ENCODE measurements at regions not wholly inside any gene's neighbourhood (a gene's known extent, or its start where the extent isn't known, plus 50 kb on each side); places are given as distances from the start of the nearest gene placed in this dataset.

GRCh38 chr2:176744146-176744545 is 468.4 kb upstream of the HNRNPA3 start:
- no peaks in the 10 kb centered on the region for H3K36me3 ChIP-seq (ENCODE audit: control insufficient read depth, insufficient read depth, low read length)
- Mint-ChIP-seq H3K4me3 (ENCODE audit: unreplicated experiment) (no peak overlapping the region), H3K4me1 (ENCODE audit: low read depth, unreplicated experiment) (no peaks in the 10 kb centered on the region), H3K27ac (ENCODE audit: unreplicated experiment) (no peak overlapping the region), H3K36me3 (ENCODE audit: insufficient read depth, unreplicated experiment) (no peaks in the 10 kb centered on the region), H3K27me3 (ENCODE audit: insufficient read depth, unreplicated experiment) (peaks cover 9% of the 10 kb centered on the region), H3K9me3 (ENCODE audit: unreplicated experiment) (no peaks in the 10 kb centered on the region)
- intact Hi-C loops (cut with micrococcal nuclease; ENCODE audit: unreplicated experiment) = no loop called here
- no peak overlapping the region for H3K4me3 ChIP-seq (ENCODE audit: low read depth, low read length)
- H3K27me3 ChIP-seq (replicated peaks; ENCODE audit: control insufficient read depth, insufficient read depth, low read length) = peaks cover 2% of the 10 kb centered on the region
- TF ChIP-seq CTCF (IDR thresholded peaks at IDR 0.05; ENCODE audit: insufficient read depth in 1 of 2, low read depth in 1 of 2, low read length in 1 of 2, severe bottlenecking in 1 of 2, unreplicated experiment in 1 of 2) = no peak
- no peaks in the 10 kb centered on the region for H3K4me1 ChIP-seq
- BruUV-seq (replicated peaks) = no TSS peak
- POLR2A ChIA-PET = no interaction called here
- no peak for DNase-seq
- CTCF ChIA-PET = no interaction called here
- no peaks in the 10 kb centered on the region for H3K9me3 ChIP-seq

GRCh38 chr2:176745543-176746200 is 466.9 kb upstream of the HNRNPA3 start:
- POLR2A ChIA-PET = no interaction called here
- no peak overlapping the region for H3K4me3 Mint-ChIP-seq (ENCODE audit: unreplicated experiment)

GRCh38 chr2:176746411-176746810 is 466.2 kb upstream of the HNRNPA3 start:
- TF ChIP-seq CTCF (IDR thresholded peaks at IDR 0.05; ENCODE audit: insufficient read depth in 1 of 2, low read depth in 1 of 2, low read length in 1 of 2, severe bottlenecking in 1 of 2, unreplicated experiment in 1 of 2) = no peak
- no peaks in the 10 kb centered on the region for H3K4me1 Mint-ChIP-seq (ENCODE audit: low read depth, unreplicated experiment)

More at GRCh38 chr2:176745543-176746200, 466.9 kb upstream of the HNRNPA3 start:
- no peak for TF ChIP-seq CTCF (IDR thresholded peaks at IDR 0.05; ENCODE audit: insufficient read depth in 1 of 2, low read depth in 1 of 2, low read length in 1 of 2, severe bottlenecking in 1 of 2, unreplicated experiment in 1 of 2)
- H3K9me3 ChIP-seq = no peaks in the 10 kb centered on the region
- CTCF ChIA-PET = interaction anchor here (0.7 kb wide), 1 partner anchor 23 kb away, joined by 3 read pairs; no protein-coding TSS in a partner anchor
- Mint-ChIP-seq H3K36me3 (ENCODE audit: insufficient read depth, unreplicated experiment) (no peaks in the 10 kb centered on the region), H3K27ac (ENCODE audit: unreplicated experiment) (no peak overlapping the region), H3K4me1 (ENCODE audit: low read depth, unreplicated experiment) (no peaks in the 10 kb centered on the region), H3K27me3 (ENCODE audit: insufficient read depth, unreplicated experiment) (peaks cover 9% of the 10 kb centered on the region), H3K9me3 (ENCODE audit: unreplicated experiment) (no peaks in the 10 kb centered on the region)
- intact Hi-C loops (cut with micrococcal nuclease; ENCODE audit: unreplicated experiment) = no loop called here
- H3K4me1 ChIP-seq = no peaks in the 10 kb centered on the region
- no peak for DNase-seq
- BruUV-seq (replicated peaks) = no TSS peak
- peaks cover 2% of the 10 kb centered on the region for H3K27me3 ChIP-seq (replicated peaks; ENCODE audit: control insufficient read depth, insufficient read depth, low read length)
- H3K4me3 ChIP-seq (ENCODE audit: low read depth, low read length) = no peak overlapping the region
- H3K36me3 ChIP-seq (ENCODE audit: control insufficient read depth, insufficient read depth, low read length) = no peaks in the 10 kb centered on the region

More at GRCh38 chr2:176746411-176746810, 466.2 kb upstream of the HNRNPA3 start:
- DNase-seq = no peak
- H3K27me3 ChIP-seq (replicated peaks; ENCODE audit: control insufficient read depth, insufficient read depth, low read length) = peaks cover 2% of the 10 kb centered on the region
- BruUV-seq (replicated peaks) = no TSS peak
- no peaks in the 10 kb centered on the region for H3K9me3 Mint-ChIP-seq (ENCODE audit: unreplicated experiment)
- H3K4me1 ChIP-seq = no peaks in the 10 kb centered on the region
- no peaks in the 10 kb centered on the region for H3K9me3 ChIP-seq
- no peaks in the 10 kb centered on the region for H3K36me3 ChIP-seq (ENCODE audit: control insufficient read depth, insufficient read depth, low read length)
- peaks cover 9% of the 10 kb centered on the region for H3K27me3 Mint-ChIP-seq (ENCODE audit: insufficient read depth, unreplicated experiment)
- intact Hi-C loops (cut with micrococcal nuclease; ENCODE audit: unreplicated experiment) = no loop called here
- no peak overlapping the region for H3K4me3 ChIP-seq (ENCODE audit: low read depth, low read length)
- H3K36me3 Mint-ChIP-seq (ENCODE audit: insufficient read depth, unreplicated experiment) = no peaks in the 10 kb centered on the region
- CTCF ChIA-PET = interaction anchor here (0.7 kb wide), 1 partner anchor 22 kb away, joined by 3 read pairs; no protein-coding TSS in a partner anchor
- POLR2A ChIA-PET = no interaction called here
- H3K27ac Mint-ChIP-seq (ENCODE audit: unreplicated experiment) = no peak overlapping the region
- no peak overlapping the region for H3K4me3 Mint-ChIP-seq (ENCODE audit: unreplicated experiment)

All from Caco-2 (cell line).